Fibroblast of skin of scalp (primary cell): ENCODE measurements at regions not wholly inside any gene's neighbourhood (a gene's known extent, or its start where the extent isn't known, plus 50 kb on each side); places are given as distances from the start of the nearest gene placed in this dataset.

Experiments used
- DNase-seq: peaks from one replicate; pipeline ENCODE4 v3.0.0-alpha.2; 2013

DNA sequence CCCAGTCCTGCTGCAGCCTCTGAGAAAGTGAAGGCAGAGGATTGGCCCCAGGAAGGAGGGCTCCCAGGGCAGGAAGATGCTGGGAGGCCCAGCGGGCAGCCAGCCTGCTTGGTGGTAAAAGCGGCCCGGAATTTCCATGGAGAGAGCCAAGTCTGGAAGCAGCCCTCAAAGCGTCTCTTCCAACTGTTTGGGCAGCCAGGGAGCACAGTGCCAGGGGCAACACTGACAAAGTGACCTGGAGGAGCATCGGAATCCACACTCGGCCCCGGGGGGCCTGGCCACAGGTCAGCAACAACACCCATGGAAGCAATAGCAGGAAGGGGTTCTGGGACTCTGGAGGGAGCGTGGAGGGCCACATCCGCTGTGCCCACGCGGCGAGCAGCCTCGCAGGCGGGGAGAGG lies 63.2 kb upstream of the FGFR2 start:
- no peak for DNase-seq

DNA sequence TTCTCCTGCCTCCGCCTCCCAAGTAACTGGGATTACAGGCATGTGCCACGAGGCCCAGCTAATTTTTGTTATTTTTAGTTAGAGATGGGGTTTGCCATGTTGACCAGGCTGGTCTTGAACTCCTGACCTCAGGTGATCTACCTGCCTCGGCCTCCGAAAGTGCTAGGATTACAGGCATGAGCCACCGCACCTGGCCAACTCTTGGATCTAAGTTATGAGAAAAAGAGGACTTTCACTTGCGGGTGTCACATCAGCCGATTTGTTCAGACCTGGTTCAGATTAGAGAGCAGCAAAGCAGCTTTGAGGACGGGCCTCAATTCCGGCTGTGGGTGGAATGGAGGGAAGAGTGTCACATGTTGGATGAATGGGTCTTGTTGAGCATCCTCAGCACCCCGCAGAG lies 61.0 kb upstream of the FGFR2 start:
- DNase-seq, result no peak

GRCh38 chr10:121658611-121659010 lies 60.4 kb upstream of the FGFR2 start:
- DNase-seq, result no peak

DNA sequence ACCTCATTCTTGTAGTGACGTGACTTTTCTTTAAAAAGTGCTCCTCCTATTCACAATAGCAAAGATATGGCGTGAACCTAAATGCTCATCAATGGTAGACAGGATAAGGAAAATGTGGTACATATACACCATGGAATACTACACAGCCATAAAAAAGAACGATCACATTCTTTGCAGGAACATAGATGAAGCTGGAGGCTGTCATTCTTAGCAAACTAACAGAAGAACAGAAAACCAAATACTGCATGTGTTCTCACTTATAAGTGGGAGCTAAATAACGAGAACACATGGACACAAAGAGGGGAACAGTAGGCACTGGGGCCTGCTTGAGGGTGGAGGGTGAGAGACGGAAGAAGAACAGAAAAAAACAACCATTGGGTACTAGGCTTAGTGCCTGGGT lies 59.9 kb upstream of the FGFR2 start:
- DNase-seq, result no peak

GRCh38 chr10:121655254-121656144 lies 57.3 kb upstream of the FGFR2 start:
- no peak for DNase-seq

DNA sequence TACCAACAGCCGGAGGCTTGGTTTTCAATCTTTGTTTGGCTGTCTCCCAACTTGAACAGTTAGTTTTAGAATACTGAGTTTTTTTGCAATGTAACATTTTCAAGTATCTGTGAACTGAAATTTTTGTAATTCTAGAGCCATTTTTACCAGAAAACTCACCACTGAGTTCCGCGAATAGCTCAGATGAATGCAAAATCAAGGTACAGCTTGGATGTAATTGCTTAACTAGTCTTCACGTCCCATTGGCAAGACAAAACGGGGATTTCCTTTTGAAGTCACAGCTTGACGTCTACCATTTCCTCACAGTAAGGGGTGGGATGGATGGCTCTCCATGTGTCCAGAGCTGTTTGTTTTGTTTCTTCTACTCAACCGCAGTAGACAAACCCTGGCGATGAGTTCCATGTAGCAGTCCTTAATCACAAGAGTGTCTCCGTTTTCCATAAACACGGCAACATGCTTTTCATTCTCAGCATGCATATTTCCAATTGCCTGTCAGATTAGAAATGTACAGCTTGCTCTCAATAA lies 55.8 kb upstream of the FGFR2 start:
- peak; percentile 22 for DNase-seq

DNA sequence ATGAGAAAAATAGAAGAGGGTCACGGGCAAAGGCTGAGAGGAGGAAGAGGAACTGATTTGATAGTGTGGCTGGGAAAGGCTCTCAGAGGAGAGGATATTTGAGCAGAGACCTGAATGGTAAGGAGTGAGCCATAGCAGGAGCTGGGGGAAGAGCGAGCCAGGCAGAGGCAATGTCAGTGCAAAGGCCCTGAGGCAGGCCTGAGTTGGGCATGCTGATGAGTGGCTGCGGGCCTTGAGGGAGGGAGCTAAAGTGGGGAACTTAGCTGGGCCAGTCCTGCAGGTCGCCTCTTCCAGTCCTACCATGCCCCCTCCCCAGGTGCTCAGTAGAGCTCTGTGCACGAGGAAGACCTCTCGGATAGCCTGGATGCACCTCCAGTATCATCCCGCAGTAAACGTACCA lies 55.4 kb upstream of the FGFR2 start:
- no peak for DNase-seq

- no peak for DNase-seq
Observed at GRCh38 chr10:121648493-121648892, 50.2 kb upstream of the FGFR2 start.

DNA sequence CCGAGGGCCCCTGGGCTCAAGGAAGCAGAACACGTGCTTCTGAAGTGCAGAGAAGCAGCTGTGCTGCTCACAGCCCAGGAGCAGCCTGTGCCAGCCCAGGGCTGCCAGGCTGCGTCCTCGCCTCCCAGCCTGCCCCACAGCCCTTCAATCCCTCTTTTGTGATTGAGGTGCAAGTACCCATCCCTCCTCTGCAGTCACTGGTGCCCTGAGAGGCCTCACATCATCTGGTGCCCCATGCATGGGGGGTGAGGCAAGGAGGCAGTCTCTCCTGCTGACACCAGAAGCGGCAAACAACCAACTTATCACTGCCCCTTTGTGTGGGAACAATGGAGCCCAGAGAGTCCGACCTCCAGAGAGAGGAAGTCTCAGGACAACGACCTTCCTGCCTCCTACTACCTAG lies 49.8 kb upstream of the FGFR2 start:
- DNase-seq, result no peak
